COLO829 (cell line): ENCODE measurements at regions not wholly inside any gene's neighbourhood (a gene's known extent, or its start where the extent isn't known, plus 50 kb on each side); places are given as distances from the start of the nearest gene placed in this dataset.
"Not testable (repeated sequence)": the region's sequence is repeated elsewhere in the genome, so short reads cannot be mapped to it uniquely, and the experiment has no call there.

ENCODE experiments used
- DNase-seq: peaks from one replicate; pipeline ENCODE4 v3.0.0; 2012; ENCODE audit warnings: low spot score

DNA sequence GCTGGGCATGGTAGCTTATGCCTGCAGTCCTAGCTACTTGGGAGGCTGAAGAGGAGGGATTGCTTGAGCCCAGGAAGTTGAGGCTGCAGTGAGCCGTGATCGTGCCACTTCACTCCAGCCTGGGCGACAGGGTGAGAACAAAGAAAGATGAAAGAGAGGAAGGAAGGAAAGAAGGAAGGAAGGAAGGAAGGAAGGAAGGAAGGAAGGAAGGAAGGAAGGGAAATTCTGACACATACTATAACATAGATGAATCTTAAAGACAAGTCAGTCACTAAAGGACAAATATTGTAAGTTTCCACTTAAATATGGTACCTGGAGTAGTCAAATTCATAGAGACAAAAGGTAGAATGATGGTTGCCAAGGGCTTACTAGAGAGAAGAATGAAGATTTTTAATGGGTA is 108.0 kb upstream of the CACHD1 start:
- no peak for DNase-seq

DNA sequence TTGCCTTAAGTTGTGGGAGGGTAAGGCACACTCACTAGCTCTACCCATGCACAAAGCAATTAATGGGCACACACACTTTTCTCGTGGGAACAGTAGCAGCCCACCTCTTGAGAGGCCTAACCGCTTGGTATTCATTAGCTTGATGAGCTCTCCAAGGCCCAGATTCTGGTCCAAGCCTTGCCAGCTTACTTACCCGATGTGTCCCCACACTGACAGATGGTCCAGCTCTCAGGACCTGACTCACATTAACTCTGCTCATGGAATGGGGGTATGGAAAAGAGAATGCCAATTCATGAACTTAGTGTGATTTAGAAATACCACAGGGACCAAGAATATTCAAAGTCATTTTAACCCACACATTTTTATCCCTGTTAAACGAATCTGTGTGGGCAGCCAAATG is 106.8 kb upstream of the CACHD1 start:
- DNase-seq = no peak

DNA sequence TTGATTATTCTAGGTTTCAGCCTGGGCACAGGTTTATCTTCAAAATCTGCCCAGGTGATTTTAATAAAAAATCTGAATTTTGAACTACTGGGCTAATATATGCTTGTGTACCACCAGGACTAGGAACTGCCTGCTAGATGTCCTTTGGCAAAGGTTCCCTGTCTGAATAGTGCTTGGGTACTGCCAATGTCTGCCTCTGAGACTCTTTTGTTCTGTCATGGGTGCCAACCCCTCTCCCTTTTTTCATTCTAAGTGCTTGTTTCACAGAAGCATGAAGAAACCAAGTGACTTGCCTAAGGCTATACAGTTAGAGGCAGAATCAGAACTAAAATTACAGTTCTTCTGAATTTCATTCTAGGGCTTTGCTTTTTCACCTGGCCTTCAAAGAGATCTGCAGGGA is 106.3 kb upstream of the CACHD1 start:
- no peak for DNase-seq

DNA sequence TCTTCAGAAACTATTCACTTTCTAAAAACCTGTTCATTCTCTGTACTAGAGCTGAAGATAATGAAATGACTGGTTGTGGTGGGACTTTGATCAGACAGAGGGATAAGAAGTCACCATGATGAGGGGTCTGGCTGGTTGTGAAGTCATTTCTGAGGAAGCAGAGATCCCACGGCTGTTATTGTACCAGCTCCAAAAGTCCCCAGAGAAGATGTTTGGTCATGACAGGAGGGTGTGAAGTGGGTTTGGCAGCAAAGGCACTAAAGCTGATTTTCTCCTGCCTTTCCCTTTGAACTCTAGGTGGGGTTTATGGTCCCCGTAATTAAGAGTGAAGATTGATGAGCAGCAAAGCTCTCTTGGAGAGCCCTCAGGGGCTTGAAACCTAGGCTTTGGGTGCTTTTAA is 103.1 kb upstream of the CACHD1 start:
- no peak for DNase-seq

DNA sequence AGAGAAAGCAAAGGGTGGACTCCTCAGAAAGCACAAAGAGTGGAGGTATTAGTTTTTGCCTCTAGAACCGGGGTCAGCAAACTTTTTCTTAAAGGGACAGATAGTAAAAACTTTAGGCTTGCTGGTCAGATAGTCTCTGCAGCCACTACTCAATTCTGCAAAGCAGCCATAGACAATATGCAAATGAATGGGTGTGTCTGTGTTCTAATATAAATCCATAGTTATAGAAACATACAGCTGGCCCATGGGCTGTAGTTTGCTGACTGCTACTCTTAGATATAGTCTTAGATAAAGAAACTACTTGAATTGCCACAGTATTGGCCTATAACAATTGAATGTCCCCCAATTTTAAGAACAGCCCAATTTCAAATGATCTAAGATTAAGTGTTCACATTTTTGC is 101.6 kb upstream of the CACHD1 start:
- no peak for DNase-seq

DNA sequence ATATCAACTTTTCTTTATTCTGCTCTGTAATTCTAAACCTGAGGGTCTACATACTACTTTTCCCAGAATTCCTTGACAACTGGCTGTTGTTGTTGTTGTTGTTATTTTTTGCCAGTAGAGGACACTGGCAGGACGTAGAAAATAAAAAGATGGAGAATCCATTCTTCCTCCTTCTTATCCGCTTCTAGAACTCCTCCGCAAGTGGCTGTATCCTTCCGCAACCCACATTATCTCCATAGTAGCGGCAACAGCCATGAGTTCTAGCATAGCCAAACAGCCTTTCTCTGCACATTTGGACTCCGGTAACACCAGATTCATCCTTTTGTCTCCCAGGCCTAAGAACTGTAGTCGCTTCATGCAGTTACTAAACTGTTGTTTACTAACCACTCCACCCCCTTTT is 91.1 kb upstream of the CACHD1 start:
- no peak for DNase-seq

DNA sequence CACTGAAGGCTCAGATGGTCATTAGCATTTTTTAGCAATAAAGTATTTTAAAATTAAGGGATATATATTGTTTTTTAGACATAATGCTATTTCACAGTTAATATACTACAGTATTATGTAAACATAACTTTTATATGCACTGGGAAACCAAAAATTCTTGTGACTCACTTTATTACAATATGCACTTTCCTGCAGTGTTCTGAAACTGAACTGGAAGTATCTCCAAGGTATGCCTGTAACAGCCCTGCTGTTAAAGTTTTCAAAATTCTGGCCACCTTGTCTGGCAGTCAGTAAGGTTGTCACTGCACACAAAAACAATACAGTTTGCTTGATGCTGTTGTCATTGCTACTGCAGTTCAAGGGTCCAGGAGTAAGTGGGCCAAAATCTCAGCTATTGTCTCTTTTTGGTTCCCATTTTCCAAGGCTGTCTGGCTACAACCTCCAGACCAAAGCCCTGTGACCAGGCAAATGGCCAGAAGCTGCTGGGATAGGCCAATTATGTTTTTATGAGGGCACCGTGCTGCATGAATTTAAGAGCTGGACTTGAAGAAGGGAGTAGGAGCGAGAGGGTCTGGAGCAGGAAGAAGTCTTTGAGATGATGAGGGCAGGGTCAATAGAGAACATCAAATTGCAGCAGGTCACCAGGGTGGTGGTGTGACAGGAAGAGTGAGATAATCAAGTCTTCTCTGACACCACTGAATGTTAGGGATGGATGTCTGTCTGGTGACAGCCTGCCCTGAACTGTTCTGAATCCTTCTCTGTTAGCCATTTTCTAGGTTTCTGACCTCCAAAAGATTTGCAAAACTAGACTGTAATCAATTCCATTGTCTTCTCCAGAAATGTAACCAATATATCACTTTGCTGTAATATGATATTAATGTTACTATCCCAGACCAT is 82.3 kb upstream of the CACHD1 start:
- DNase-seq = no peak

DNA sequence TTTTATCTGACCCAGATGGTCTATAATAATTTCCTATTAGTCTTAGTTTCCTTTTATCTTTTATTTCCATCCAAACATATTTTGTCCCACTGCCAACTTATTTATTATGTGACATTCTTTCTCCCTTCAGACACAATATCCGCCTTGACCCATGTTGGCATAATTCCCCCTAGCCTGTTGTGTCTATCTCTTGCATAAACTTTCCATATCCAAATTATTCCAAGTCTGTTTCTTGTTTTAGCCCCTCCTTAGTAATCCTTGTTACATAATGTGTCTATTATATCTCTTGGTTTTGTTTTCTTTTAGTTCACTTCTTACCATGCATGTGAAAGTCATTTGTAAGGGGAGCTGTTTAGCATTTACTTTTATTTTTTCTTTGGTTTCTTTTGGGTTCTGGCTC is 81.6 kb upstream of the CACHD1 start:
- DNase-seq = no peak

DNA sequence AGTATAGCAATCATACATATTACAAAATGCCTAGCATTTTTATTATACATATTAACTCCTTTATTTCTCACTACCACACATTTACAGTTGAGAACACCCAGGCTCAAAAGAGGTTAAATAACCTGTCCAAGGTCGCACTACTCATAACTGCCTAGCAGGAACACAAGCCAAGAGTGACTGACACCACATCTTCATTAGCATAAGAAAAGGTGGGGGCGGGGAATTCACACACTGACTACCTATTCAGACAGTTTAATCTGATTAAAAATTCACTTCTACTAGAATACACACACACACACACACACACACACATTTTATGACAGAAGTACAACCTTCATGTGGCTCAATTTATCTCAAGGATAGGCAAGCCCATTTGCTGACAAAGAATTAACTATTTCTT is 77.8 kb upstream of the CACHD1 start:
- no peak for DNase-seq

DNA sequence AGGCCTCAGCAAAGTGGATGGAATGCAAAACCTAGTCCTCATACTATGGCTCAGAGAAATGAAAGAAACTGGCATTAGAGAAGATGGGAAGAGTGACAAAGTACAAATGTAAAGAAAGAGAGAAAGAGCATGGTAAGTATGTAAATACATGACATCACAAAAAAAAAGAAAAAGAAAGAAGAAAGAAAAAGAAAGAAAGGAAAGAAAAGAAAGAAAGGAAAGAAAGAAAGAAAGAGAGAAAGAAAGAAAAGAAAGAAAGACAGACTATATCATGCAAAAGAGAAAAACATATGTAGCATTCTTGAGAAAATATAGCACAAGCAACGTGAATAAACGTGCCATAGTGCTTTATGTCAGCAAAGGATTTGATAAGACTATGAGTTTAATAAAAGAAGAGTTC is 76.1 kb upstream of the CACHD1 start:
- no peak for DNase-seq

DNA sequence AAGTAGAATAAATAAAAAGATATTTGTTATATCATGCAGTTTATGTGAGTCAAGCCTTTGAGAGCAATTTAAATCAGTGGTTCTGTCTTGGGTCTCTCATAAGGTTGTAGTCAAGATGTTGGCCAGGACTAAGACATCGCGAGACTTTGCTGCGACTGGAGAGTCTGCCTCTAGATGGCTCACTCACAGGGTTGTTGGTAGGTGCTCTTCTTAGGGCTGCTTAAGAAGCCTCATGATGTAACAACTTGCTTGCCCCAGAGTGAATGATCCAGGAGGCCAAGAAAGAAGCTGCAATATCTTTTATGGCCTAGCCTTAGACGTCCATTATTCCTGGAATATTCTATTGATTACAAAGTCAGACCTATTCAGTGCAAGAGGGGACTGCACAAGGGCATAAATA is 73.1 kb upstream of the CACHD1 start:
- DNase-seq = no peak

DNA sequence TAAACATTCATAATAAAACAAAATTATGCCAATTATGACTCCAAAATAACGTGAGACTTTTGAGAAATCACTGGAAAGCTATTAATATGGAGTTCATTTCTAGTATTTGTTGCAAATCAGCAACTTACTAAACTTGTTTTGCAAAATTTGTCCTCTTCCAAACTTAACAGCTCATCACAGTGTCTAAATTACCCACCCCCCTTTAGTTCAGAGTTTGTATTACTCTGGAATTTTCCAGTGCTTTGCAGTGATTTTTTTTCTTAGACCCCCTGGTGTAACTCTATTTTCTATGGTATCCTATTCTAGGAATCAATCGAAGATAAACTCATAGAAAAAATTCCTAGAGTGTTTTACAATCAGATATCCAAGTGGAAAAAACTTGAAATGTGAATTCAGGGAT is 72.4 kb upstream of the CACHD1 start:
- no peak for DNase-seq

DNA sequence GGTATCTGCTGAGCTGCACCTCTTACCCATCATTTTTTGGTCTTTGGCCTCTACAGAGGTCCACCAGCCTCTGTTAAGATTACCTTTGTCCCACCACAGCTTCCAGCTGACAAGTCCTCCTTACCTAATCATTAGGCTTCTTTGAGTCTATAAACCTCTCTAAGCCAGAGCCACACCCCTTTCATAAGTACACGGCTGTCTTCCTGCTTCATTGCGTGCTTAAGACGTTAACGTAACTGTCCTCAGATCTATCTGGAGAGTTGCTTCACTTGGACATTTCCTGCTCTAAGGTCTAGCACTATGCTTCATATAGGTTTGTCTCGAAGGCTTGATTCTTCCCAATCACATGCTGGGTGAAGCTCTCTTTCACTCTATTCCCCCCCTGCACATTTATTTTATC is 71.0 kb upstream of the CACHD1 start:
- no peak for DNase-seq

DNA sequence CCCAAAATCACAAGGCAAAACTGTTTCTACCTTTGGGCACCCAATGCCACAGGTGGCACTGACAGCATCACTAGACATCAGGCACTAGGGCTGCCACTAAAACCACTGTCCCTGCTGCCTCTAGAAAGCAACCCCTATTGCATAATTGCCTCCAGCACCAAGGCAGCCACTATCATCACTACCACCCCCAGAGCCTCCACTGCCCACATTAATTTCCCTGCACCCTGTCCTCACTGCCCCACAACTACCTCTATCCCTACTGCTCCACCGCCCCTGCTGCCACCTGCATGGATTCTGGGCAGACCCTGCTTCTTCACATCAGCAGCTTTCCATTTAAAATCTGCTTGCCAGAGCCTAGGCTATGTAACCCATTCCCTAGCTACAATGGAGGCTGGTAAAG is 68.6 kb upstream of the CACHD1 start:
- DNase-seq = no peak

DNA sequence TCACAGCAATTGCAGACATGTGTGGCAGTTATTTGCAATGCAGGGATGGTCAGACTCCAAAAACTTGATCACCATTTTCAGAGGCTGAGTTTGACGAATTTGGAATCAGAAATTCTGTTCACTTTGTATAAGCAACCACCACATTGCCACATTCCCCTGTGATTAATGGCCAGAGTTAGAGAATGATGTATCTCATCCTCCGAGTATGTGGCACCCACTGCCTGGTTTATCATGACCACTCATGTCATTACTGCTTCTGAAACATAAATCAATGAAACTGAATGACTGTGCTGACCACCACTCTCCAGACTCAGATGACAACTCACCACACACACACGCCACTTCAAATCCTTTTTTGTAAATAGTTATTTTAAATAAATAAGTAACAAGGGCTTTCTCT is 66.6 kb upstream of the CACHD1 start:
- DNase-seq = no peak

DNA sequence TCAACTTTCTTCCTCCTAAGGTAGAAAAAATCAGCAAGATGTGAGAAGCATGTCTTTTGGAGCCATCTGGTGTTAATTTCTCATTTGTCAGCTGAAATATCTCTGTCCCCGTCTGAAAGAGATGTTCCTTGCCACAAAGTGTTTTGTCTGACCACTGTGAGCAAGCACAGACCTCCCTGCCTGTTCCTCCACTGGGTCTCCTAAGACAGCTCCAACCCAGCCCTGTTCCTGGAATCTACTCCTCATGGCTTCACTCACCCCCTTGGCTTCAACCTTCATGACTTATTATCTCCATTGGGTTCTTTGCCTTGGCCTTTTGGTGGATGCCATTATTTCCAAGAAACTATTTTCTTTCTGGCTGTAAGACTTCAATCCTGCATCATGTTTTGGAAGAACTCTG is 65.7 kb upstream of the CACHD1 start:
- no peak for DNase-seq

DNA sequence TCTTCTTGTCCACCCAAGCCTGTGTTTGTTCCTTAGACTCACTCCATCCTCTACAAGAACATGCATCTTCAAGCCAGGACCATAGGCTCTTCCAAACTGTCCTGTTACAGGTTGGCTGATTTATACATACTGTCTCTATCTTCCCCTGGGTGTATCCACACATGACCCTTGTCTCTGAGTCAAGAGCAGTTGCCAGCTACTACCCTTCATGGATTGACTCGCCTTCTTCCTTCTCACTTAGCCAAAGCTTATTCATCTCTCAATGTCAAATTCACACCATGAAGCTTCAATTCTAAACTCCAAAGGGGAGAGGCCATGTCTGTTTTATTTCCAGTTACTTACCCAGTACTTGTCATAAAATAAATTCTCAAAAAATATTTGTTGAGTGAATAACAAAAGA is 64.1 kb upstream of the CACHD1 start:
- DNase-seq = no peak

DNA sequence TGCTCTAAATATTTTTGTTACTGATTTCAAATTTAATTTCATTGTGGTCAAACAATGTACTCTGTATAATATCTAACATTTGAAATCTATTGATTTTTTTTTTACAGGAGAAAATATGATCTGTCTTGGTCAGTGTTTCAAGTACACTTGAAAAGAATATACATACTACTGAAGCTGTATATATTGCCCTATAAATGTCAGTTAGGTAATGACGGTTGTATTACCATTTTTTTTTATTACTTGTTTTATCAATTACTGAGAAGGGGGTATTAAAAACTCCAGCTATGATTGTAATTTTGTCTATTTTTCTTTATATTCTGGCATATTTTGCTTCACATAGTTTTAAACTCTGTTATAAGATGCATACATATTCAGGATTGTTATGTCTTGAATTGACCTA is 59.7 kb upstream of the CACHD1 start:
- no peak for DNase-seq

DNA sequence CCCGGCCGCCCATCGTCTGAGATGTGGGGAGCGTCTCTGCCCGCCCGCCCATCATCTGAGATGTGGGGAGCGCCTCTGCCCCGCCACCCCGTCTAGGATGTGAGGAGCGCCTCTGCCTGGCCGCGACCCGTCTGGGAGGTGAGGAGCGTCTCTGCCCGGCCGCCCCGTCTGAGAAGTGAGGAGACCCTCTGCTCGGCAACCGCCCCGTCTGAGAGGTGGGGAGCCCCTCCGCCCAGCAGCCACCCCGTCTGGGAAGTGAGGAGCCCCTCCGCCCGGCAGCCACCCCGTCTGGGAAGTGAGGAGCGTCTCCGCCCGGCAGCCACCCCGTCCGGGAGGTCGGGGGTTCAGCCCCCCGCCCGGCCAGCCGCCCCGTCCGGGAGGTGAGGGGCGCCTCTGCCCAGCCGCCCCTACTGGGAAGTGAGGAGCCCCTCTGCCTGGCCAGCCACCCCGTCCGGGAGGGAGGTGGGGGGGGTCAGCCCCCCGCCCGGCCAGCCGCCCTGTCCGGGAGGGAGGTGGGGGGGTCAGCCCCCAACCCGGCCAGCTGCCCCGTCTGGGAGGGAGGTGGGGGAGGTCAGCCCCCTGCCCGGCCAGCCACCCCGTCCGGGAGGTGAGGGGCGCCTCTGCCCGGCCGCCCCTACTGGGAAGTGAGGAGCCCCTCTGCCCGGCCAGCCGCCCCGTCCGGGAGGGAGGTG is 54.9 kb upstream of the CACHD1 start:
- not testable (repeated sequence) for DNase-seq

DNA sequence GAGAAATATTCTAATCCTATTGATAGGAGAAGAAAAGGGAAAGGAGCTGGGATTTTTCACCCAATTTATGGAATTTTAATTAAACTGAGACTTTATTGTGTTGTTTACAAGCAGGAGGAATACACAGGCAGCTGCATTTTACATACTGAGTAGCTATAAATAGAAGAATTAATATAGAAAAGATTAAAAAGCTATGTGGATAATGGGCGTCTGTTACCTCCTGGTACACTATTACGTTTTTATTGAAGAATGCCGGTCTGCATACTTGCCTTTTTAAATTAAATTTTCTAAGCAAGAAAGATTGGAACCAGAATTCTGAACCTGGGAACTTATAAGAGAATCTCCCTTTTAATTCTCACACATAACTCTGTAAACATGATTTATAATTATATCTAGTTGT is 52.1 kb upstream of the CACHD1 start:
- DNase-seq = no peak
